Stomach (tissue), 8 donors: ENCODE measurements at regions not wholly inside any gene's neighbourhood (a gene's known extent, or its start where the extent isn't known, plus 50 kb on each side); places are given as distances from the start of the nearest gene placed in this dataset.

Experiments
- DNase-seq, 2 donors: peaks; one replicate each; pipeline versions ENCODE4 v3.0.0 to v3.0.0-alpha.2; 2013 to 2019
- H3K27ac ChIP-seq, 5 donors: fragments of 200-600 bp in 4 of 5; sonication (generic) in 4 of 5; one replicate each; pipeline ENCODE4 v1.5.1; 2013 to 2019; ENCODE audit warnings: mild to moderate bottlenecking in 1 of 5, moderate library complexity in 1 of 5
- H3K27me3 ChIP-seq, 3 donors: fragments of 200-600 bp; sonication (generic); one replicate each; pipeline ENCODE4 v1.5.1; 2017 to 2019; ENCODE audit warnings: mixed run types in 1 of 3
- H3K36me3 ChIP-seq, 4 donors: fragments of 200-600 bp; sonication (generic); 1 replicate in 3 of 4; 2 replicates in 1 of 4; pipeline ENCODE4 v1.5.1; 2016 to 2019
- H3K4me1 ChIP-seq, 4 donors: fragments of 200-600 bp; sonication (generic); one replicate each; pipeline ENCODE4 v1.5.1; 2016 to 2019
- H3K4me3 ChIP-seq, 4 donors: fragments of 200-600 bp; sonication (generic) in 3 of 4; one replicate each; pipeline ENCODE4 v1.5.1; 2016 to 2019; ENCODE audit warnings: mild to moderate bottlenecking in 1 of 4
- H3K9me3 ChIP-seq, 4 donors: fragments of 200-600 bp; sonication (generic); one replicate each; pipeline ENCODE4 v1.5.1; 2016 to 2019
- CTCF ChIP-seq, 7 experiments: fragments of 450-650 bp in 4 of 7; fragments of 200-600 bp in 3 of 7; sonication (generic) in 3 of 7; IDR thresholded peaks; one replicate each; pipeline ENCODE4 v1.5.1; 2016 to 2019; ENCODE audit warnings: antibody characterized with exemption in 7 of 7, control low read depth in 2 of 7, mild to moderate bottlenecking in 1 of 7
- EP300 ChIP-seq: sonication (generic); formaldehyde crosslinking; IDR thresholded peaks from one replicate; pipeline ENCODE4 v1.6.1; 2017; ENCODE audit warnings: antibody characterized with exemption
- POLR2A ChIP-seq, 4 donors: fragments of 450-650 bp; IDR thresholded peaks; one replicate each; pipeline ENCODE4 v1.6.1; 2016; ENCODE audit warnings: antibody characterized with exemption in 4 of 4, control low read depth in 2 of 4, mild to moderate bottlenecking in 1 of 4, moderate library complexity in 1 of 4
- POLR2AphosphoS5 ChIP-seq, 3 donors: sonication (generic); formaldehyde crosslinking; IDR thresholded peaks; one replicate each; pipeline ENCODE4 v1.6.1; 2016; ENCODE audit warnings: antibody characterized with exemption in 3 of 3
- WGBS, 5 donors: extraction: QIAGEN DNeasy Blood & Tissue Kit in 3 of 5; methylation state at CpG; one replicate each; pipeline versions ENCODE4 v1.1.5 to v1.1.7; 2013 to 2018; 5-methylcytosine and 5-hydroxymethylcytosine counted together
- intact Hi-C: fragments of 100-400 bp; cut with DNase I; formaldehyde crosslinking; loops from one replicate; pipeline ENCODE4 v1.15.1; 2023; ENCODE audit warnings: low total_unique reads
- donor health status: healthy with polysubstance abuse.
- donor health status: Bipolar disorder and iron deficiency.
- donor health status: healthy.

- Histone ChIP-seq H3K4me1 (no peaks in the 10 kb centered on the region), H3K4me3 (no peak overlapping the region), H3K9me3 (no peaks in the 10 kb centered on the region), H3K27ac (no peak overlapping the region), H3K36me3 (no peaks in the 10 kb centered on the region), H3K27me3 (no peaks in the 10 kb centered on the region)
- TF ChIP-seq POLR2A (IDR thresholded peaks at IDR 0.05): no peak
- no peak for TF ChIP-seq CTCF (IDR thresholded peaks at IDR 0.05)
- no peak for TF ChIP-seq POLR2AphosphoS5 (IDR thresholded peaks at IDR 0.05)
- no peak for TF ChIP-seq EP300
- intact Hi-C loops: no loop called here
- 12 to 47% (median 24%) methylated on average over 2 of the region's 2 CpGs for WGBS, 5 donors
- DNase-seq: peak in 1 of 2 donors; percentile 62
Observed at GRCh38 chr9:28363151-28363562, 789.9 kb upstream of the C9orf72 start.

GRCh38 chr9:28365020-28365640 is 791.8 kb upstream of the C9orf72 start:
- no peak overlapping the region for H3K27ac ChIP-seq
- no peaks in the 10 kb centered on the region for H3K27me3 ChIP-seq
- DNase-seq: peak in 1 of 2 donors; percentile 4
- TF ChIP-seq POLR2A (IDR thresholded peaks at IDR 0.05) (no peak), EP300 (no peak), POLR2AphosphoS5 (IDR thresholded peaks at IDR 0.05) (no peak), CTCF (IDR thresholded peaks at IDR 0.05) (no peak)
- 62 to 77% (median 76%) methylated on average over 6 of the region's 6 CpGs for WGBS, 5 donors
- no peaks in the 10 kb centered on the region for H3K4me1 ChIP-seq
- H3K9me3 ChIP-seq: no peaks in the 10 kb centered on the region
- H3K4me3 ChIP-seq: no peak overlapping the region
- H3K36me3 ChIP-seq: no peaks in the 10 kb centered on the region
- intact Hi-C loops: no loop called here

- no peak overlapping the region for H3K27ac ChIP-seq
- H3K4me3 ChIP-seq: no peak overlapping the region
- H3K4me1 ChIP-seq: no peaks in the 10 kb centered on the region
- 92 to 98% (median 96%) methylated on average over 2 of the region's 2 CpGs for WGBS, 5 donors
- intact Hi-C loops: no loop called here
- no peak for DNase-seq
- no peaks in the 10 kb centered on the region for H3K27me3 ChIP-seq
- TF ChIP-seq CTCF (IDR thresholded peaks at IDR 0.05) (no peak), POLR2AphosphoS5 (IDR thresholded peaks at IDR 0.05) (no peak), POLR2A (IDR thresholded peaks at IDR 0.05) (no peak), EP300 (no peak)
- no peaks in the 10 kb centered on the region for H3K36me3 ChIP-seq
- no peaks in the 10 kb centered on the region for H3K9me3 ChIP-seq
Observed at GRCh38 chr9:28365728-28366127, 792.4 kb upstream of the C9orf72 start.

GRCh38 chr9:28378231-28378630 is 805.0 kb upstream of the C9orf72 start:
- no peak for DNase-seq
- Histone ChIP-seq H3K4me3 (no peak overlapping the region), H3K9me3 (no peaks in the 10 kb centered on the region), H3K36me3 (no peaks in the 10 kb centered on the region), H3K4me1 (no peaks in the 10 kb centered on the region), H3K27ac (no peak overlapping the region), H3K27me3 (no peaks in the 10 kb centered on the region)
- WGBS, 5 donors: 90 to 100% (median 94%) methylated on average over 1 of the region's 1 CpG
- intact Hi-C loops: no loop called here
- no peak for TF ChIP-seq POLR2AphosphoS5 (IDR thresholded peaks at IDR 0.05)
- TF ChIP-seq POLR2A (IDR thresholded peaks at IDR 0.05): no peak
- TF ChIP-seq EP300: no peak
- no peak for TF ChIP-seq CTCF (IDR thresholded peaks at IDR 0.05)
